GF-D8 (cell line): ENCODE measurements at regions not wholly inside any gene's neighbourhood (a gene's known extent, or its start where the extent isn't known, plus 50 kb on each side); places are given as distances from the start of the nearest gene placed in this dataset.
"Not testable (repeated sequence)": the region's sequence is repeated elsewhere in the genome, so short reads cannot be mapped to it uniquely, and the experiment has no call there.

Source experiments
- DNase-seq: peaks from one replicate; lab custom pipeline; 2025; lab: John Stamatoyannopoulos, UW

GRCh38 chr5:110248921-110249320 lies 477.6 kb downstream of the TMEM232 start:
- DNase-seq = no peak

GRCh38 chr5:110250355-110250754 lies 476.1 kb downstream of the TMEM232 start:
- DNase-seq = no peak

GRCh38 chr5:110250755-110251154 lies 475.7 kb downstream of the TMEM232 start:
- DNase-seq = no peak

- DNase-seq = no peak
Observed at GRCh38 chr5:110251366-110251765, 475.1 kb downstream of the TMEM232 start.

GRCh38 chr5:110255194-110255593 lies 471.3 kb downstream of the TMEM232 start:
- DNase-seq = no peak

- no peak for DNase-seq
Observed at GRCh38 chr5:110256298-110256697, 470.2 kb downstream of the TMEM232 start.

- no peak for DNase-seq
Observed at GRCh38 chr5:110257971-110258370, 468.5 kb downstream of the TMEM232 start.

GRCh38 chr5:110258460-110259216 lies 467.8 kb downstream of the TMEM232 start:
- DNase-seq = no peak

GRCh38 chr5:110262749-110263148 lies 463.7 kb downstream of the TMEM232 start:
- DNase-seq = no peak

- DNase-seq = no peak
Observed at GRCh38 chr5:110264661-110265060, 461.8 kb downstream of the TMEM232 start.

- DNase-seq = no peak
Observed at GRCh38 chr5:110265162-110265561, 461.3 kb downstream of the TMEM232 start.

- DNase-seq = no peak
Observed at GRCh38 chr5:110267714-110268113, 458.8 kb downstream of the TMEM232 start.

GRCh38 chr5:110268283-110268682 lies 458.2 kb downstream of the TMEM232 start:
- DNase-seq = no peak

GRCh38 chr5:110268985-110269384 lies 457.5 kb downstream of the TMEM232 start:
- DNase-seq = no peak

GRCh38 chr5:110269478-110270142 lies 456.9 kb downstream of the TMEM232 start:
- DNase-seq = no peak

GRCh38 chr5:110275878-110276277 lies 450.6 kb downstream of the TMEM232 start:
- no peak for DNase-seq

- not testable (repeated sequence) for DNase-seq
Observed at GRCh38 chr5:110278449-110278848, 448.0 kb downstream of the TMEM232 start.

GRCh38 chr5:110284121-110284520 lies 442.4 kb downstream of the TMEM232 start:
- DNase-seq = not testable (repeated sequence)

GRCh38 chr5:110288766-110289511 lies 437.5 kb downstream of the TMEM232 start:
- no peak for DNase-seq

GRCh38 chr5:110289512-110289810 lies 437.0 kb downstream of the TMEM232 start:
- no peak for DNase-seq

GRCh38 chr5:110290542-110290941 lies 435.9 kb downstream of the TMEM232 start:
- no peak for DNase-seq

GRCh38 chr5:110294281-110294680 lies 432.2 kb downstream of the TMEM232 start:
- no peak for DNase-seq

GRCh38 chr5:110297152-110297670 lies 429.3 kb downstream of the TMEM232 start:
- no peak for DNase-seq
